Activated naive CD8-positive, alpha-beta T cell treated with anti-CD3 and anti-CD28 coated beads, Interleukin-2, amount 50 U/mL, for 24 hours (primary cell): ENCODE measurements at regions not wholly inside any gene's neighbourhood (a gene's known extent, or its start where the extent isn't known, plus 50 kb on each side); places are given as distances from the start of the nearest gene placed in this dataset.
"Not testable (repeated sequence)": the region's sequence is repeated elsewhere in the genome, so short reads cannot be mapped to it uniquely, and the experiment has no call there.

ENCODE experiments used
- ATAC-seq: fragments of 150-1000 bp; cut with Tn5 transposase; one replicate; pipeline ENCODE4 v1.10.0; 2021
- DNase-seq: peaks from one replicate; pipeline ENCODE4 v3.0.0; 2021
- H3K27ac Mint-ChIP-seq: one replicate; pipeline ENCODE4 v1.8.0; 2021; ENCODE audit warnings: mild to moderate bottlenecking, mixed read lengths
- H3K27me3 Mint-ChIP-seq: one replicate; pipeline ENCODE4 v1.8.0; 2021; ENCODE audit warnings: mixed read lengths
- H3K36me3 Mint-ChIP-seq: one replicate; pipeline ENCODE4 v1.8.0; 2021; ENCODE audit warnings: low read depth, mixed read lengths
- H3K4me1 Mint-ChIP-seq: one replicate; pipeline ENCODE4 v1.8.0; 2021; ENCODE audit warnings: mixed read lengths
- H3K4me3 Mint-ChIP-seq: one replicate; pipeline ENCODE4 v1.8.0; 2021; ENCODE audit warnings: mild to moderate bottlenecking, moderate library complexity, mixed read lengths
- H3K9me3 Mint-ChIP-seq: one replicate; pipeline ENCODE4 v1.8.0; 2021; ENCODE audit warnings: mixed read lengths

GRCh38 chr6:68237205-68237604, 397.9 kb upstream of the ADGRB3 start:
- Mint-ChIP-seq H3K27ac (no peak overlapping the region), H3K27me3 (no peaks in the 10 kb centered on the region), H3K4me1 (no peaks in the 10 kb centered on the region), H3K9me3 (peaks cover 4% of the 10 kb centered on the region), H3K36me3 (no peaks in the 10 kb centered on the region), H3K4me3 (no peak overlapping the region)
- ATAC-seq (no peak), DNase-seq (no peak)

DNA sequence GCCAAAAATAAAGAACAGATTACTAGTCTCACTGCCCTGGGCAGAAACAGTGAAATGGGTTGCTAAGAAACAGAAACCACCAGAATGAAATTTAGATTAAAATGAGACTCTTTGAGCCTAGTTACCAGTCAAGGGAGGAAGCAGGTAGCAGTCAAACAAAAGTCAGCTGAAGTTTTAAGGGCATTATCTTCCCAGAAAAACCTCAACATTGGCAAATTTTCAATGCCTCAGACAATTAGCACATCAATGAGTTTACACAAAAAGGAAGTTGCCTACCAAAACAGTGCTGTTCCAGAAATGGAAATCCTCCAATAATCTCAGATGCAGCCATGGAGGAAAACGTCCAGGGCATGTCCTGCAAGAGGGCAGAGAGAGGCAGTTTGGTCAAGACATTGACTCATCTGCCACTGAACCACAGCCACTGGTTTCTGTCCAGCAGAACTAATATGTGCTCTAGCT, 399.7 kb upstream of the ADGRB3 start:
- Mint-ChIP-seq H3K27me3 (no peaks in the 10 kb centered on the region), H3K4me1 (no peaks in the 10 kb centered on the region)

GRCh38 chr6:68233623-68234022, 401.5 kb upstream of the ADGRB3 start:
- no peak for ATAC-seq
- Mint-ChIP-seq H3K4me1 (no peaks in the 10 kb centered on the region), H3K4me3 (no peak overlapping the region), H3K27ac (no peak overlapping the region), H3K9me3 (peaks cover 4% of the 10 kb centered on the region), H3K36me3 (no peaks in the 10 kb centered on the region), H3K27me3 (no peaks in the 10 kb centered on the region)
- DNase-seq = no peak

More for the DNA sequence above, 399.7 kb upstream of the ADGRB3 start:
- Mint-ChIP-seq H3K4me3 (no peak overlapping the region), H3K9me3 (peaks cover 4% of the 10 kb centered on the region), H3K36me3 (no peaks in the 10 kb centered on the region), H3K27ac (no peak overlapping the region)
- DNase-seq (no peak), ATAC-seq (no peak)

DNA sequence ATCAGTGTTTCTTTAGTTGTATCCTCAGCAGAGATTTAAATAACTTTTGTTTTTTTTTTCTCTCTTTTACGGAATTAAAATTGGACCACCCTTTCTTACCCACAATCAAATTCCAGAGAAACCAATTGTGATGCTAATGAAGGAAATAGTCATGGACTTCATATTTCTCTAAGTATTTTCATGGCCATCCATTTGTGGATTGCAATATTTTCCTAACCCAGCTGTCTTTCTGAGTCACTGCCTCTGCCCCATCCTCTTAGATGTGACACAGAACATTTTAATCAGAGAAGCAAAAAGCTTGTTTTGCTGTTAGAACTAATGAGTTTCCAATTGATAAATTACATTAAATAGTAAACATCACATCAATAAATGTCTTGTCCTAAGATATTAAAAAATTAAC, 405.5 kb upstream of the ADGRB3 start:
- no peaks in the 10 kb centered on the region for H3K27me3 Mint-ChIP-seq

GRCh38 chr6:68226460-68226859, 408.6 kb upstream of the ADGRB3 start:
- H3K4me1 Mint-ChIP-seq = no peaks in the 10 kb centered on the region
- no peak for DNase-seq
- H3K4me3 Mint-ChIP-seq = no peak overlapping the region
- no peaks in the 10 kb centered on the region for H3K36me3 Mint-ChIP-seq
- H3K27me3 Mint-ChIP-seq = no peaks in the 10 kb centered on the region
- no peak for ATAC-seq
- no peaks in the 10 kb centered on the region for H3K9me3 Mint-ChIP-seq
- H3K27ac Mint-ChIP-seq = no peak overlapping the region

More for the DNA sequence above, 405.5 kb upstream of the ADGRB3 start:
- no peak for DNase-seq
- no peak overlapping the region for H3K4me3 Mint-ChIP-seq
- H3K27ac Mint-ChIP-seq = no peak overlapping the region
- no peaks in the 10 kb centered on the region for H3K4me1 Mint-ChIP-seq
- H3K36me3 Mint-ChIP-seq = no peaks in the 10 kb centered on the region
- ATAC-seq = no peak
- H3K9me3 Mint-ChIP-seq = peaks cover 4% of the 10 kb centered on the region

DNA sequence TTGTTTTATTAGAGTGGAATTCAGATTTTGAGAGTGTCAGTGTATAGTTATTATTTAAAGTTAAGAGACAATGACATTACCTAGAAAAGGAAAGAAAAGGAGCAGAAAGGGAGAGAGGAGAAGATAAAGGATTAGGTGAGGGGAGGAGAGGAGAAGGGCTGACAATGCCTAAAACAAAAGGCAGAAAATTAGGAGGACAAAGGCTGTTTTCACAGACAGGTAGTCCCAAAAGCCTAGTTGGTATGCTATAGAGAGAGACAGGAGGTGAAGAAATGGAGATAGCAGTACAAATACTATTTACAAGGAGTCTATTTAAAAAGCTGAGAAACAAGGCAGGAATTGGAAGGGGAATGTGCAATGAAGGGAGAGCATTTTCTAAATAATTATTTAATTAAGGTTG, 409.4 kb upstream of the ADGRB3 start:
- Mint-ChIP-seq H3K36me3 (no peaks in the 10 kb centered on the region), H3K4me1 (no peaks in the 10 kb centered on the region), H3K4me3 (no peak overlapping the region), H3K27me3 (no peaks in the 10 kb centered on the region), H3K9me3 (no peaks in the 10 kb centered on the region), H3K27ac (no peak overlapping the region)
- ATAC-seq = no peak
- DNase-seq = no peak

DNA sequence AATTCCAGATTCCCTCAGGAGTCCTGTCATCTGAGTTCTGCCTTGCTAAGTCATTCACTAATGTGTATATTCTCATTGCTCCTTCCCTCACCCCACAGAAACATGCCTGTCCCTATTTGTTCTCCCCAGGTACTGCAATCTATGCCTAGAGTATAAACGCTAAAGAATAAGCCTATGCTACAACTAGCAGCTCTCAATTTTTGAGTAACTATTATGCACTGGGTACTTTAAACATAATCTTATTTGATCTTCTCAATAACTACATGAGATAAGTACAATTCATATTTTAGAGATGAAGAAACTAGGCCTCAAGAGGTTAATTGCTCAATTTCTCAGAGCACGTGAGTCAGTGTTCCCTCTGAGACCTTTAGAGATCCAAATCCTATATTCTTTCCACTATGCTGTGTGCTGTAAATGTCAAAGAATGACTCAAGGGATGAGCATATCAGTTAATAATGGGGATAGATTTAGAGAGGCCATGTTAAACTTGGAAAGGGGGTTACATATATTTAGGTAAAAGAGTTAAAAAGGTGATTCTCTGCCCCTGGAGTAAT, 423.8 kb upstream of the ADGRB3 start:
- H3K27ac Mint-ChIP-seq = no peak overlapping the region
- H3K9me3 Mint-ChIP-seq = peaks cover 27% of the 10 kb centered on the region
- no peak overlapping the region for H3K4me3 Mint-ChIP-seq
- H3K27me3 Mint-ChIP-seq = no peaks in the 10 kb centered on the region
- DNase-seq = no peak
- H3K4me1 Mint-ChIP-seq = no peaks in the 10 kb centered on the region
- no peak for ATAC-seq
- no peaks in the 10 kb centered on the region for H3K36me3 Mint-ChIP-seq

DNA sequence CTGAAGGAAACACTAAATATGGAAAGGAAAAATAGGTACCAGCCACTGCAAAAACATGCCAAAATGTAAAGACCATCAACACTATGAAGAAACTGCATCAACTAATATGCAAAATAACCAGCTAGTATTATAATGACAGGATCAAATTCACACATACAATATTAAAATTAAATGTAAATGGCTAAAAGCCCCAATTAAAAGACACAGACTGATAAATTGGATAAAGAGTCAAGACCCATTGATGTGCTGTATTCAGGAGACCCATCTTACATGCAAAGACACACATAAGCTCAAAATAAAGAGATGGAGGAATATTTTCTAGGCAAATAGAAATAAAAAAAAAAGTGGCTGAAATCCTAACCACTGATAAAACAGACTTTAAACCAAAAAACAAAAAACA, 427.5 kb upstream of the ADGRB3 start:
- H3K9me3 Mint-ChIP-seq = peaks cover 20% of the 10 kb centered on the region
- DNase-seq, H3K4me1 Mint-ChIP-seq, H3K4me3 Mint-ChIP-seq, H3K27me3 Mint-ChIP-seq, H3K36me3 Mint-ChIP-seq, H3K27ac Mint-ChIP-seq, ATAC-seq: not testable (repeated sequence)

DNA sequence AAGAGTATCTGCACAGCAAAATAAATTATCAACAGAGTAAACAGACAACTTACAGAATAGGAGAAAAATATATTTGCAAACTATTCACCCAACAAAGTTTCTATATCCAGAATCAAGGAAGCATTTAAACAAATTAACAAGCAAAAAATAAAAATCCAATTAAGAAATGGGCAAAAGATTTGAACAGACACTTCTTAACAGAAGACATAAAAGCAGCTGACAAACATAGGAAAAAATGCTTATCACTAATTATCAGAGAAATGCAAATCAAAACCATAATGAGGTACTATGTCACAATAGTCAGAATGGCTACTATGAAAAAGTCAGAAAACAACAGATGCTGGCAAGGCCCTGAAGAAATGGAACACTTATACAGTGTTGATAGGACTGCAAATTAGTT, 434.2 kb upstream of the ADGRB3 start:
- H3K4me3 Mint-ChIP-seq = no peak overlapping the region
- H3K4me1 Mint-ChIP-seq = no peaks in the 10 kb centered on the region
- H3K27ac Mint-ChIP-seq = no peak overlapping the region
- no peaks in the 10 kb centered on the region for H3K27me3 Mint-ChIP-seq
- peaks cover 7% of the 10 kb centered on the region for H3K9me3 Mint-ChIP-seq
- ATAC-seq (no peak), DNase-seq (no peak)
- H3K36me3 Mint-ChIP-seq = no peaks in the 10 kb centered on the region

- no peak overlapping the region for H3K4me3 Mint-ChIP-seq
- no peaks in the 10 kb centered on the region for H3K4me1 Mint-ChIP-seq
- H3K36me3 Mint-ChIP-seq = no peaks in the 10 kb centered on the region
- DNase-seq = no peak
- no peak overlapping the region for H3K27ac Mint-ChIP-seq
- no peak for ATAC-seq
- H3K9me3 Mint-ChIP-seq = peaks cover 7% of the 10 kb centered on the region
- no peaks in the 10 kb centered on the region for H3K27me3 Mint-ChIP-seq
Observed at GRCh38 chr6:68197356-68197755, 437.7 kb upstream of the ADGRB3 start.

- H3K4me3 Mint-ChIP-seq = no peak overlapping the region
- H3K27me3 Mint-ChIP-seq = no peaks in the 10 kb centered on the region
- ATAC-seq (no peak), DNase-seq (no peak)
- H3K36me3 Mint-ChIP-seq = no peaks in the 10 kb centered on the region
- no peak overlapping the region for H3K27ac Mint-ChIP-seq
- peaks cover 7% of the 10 kb centered on the region for H3K9me3 Mint-ChIP-seq
- H3K4me1 Mint-ChIP-seq = no peaks in the 10 kb centered on the region
Observed at GRCh38 chr6:68196645-68197044, 438.4 kb upstream of the ADGRB3 start.

DNA sequence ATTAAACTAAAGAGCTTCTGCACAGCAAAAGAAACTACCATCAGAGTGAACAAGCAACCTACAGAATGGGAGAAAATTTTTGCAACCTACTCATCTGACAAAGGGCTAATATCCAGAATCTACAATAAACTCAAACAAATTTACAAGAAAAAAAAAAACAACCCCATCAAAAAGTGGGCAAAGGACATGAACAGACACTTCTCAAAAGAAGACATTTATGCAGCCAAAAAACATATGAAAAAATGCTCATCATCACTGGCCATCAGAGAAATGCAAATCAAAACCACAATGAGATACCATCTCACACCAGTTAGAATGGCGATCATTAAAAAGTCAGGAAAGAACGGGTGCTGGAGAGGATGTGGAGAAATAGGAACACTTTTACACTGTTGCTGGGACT, 439.3 kb upstream of the ADGRB3 start:
- not testable (repeated sequence) for H3K4me3 Mint-ChIP-seq, H3K27me3 Mint-ChIP-seq, H3K27ac Mint-ChIP-seq, H3K36me3 Mint-ChIP-seq, ATAC-seq, H3K9me3 Mint-ChIP-seq, H3K4me1 Mint-ChIP-seq, DNase-seq

DNA sequence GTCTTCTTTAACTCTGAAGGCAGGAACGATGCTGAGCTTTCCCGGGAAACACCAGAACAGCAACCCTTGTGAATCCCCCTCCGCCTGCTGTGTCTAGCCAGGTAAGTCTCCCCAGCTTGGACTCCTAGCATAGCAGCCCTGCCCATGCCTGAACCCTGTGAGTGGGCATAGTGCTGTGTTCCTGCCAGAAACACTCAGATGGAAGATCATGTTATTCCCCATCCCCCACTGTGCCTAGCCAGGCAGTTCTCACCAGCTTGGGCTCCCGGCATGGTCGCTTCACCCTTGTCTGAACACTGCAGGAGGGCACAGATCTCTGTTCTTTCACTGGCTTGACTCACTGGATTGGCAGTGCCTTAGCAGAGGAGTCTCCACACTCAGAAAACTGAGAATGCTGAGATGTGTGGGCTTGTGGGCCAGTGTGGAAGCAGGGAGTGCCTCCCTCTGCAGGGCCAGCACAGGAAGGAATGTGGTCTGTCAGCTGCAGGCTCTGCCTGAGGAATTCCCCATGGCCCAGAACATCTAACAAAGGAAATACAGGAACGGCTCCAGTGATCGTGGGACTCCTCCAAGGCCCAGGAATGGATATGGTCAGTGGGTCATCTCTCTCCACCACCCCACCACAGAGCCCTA, 440.1 kb upstream of the ADGRB3 start:
- H3K9me3 Mint-ChIP-seq = peaks cover 7% of the 10 kb centered on the region
- H3K27ac Mint-ChIP-seq = no peak overlapping the region
- H3K4me1 Mint-ChIP-seq = no peaks in the 10 kb centered on the region
- H3K27me3 Mint-ChIP-seq = no peaks in the 10 kb centered on the region
- DNase-seq (no peak), ATAC-seq (no peak)
- H3K4me3 Mint-ChIP-seq = no peak overlapping the region
- no peaks in the 10 kb centered on the region for H3K36me3 Mint-ChIP-seq

DNA sequence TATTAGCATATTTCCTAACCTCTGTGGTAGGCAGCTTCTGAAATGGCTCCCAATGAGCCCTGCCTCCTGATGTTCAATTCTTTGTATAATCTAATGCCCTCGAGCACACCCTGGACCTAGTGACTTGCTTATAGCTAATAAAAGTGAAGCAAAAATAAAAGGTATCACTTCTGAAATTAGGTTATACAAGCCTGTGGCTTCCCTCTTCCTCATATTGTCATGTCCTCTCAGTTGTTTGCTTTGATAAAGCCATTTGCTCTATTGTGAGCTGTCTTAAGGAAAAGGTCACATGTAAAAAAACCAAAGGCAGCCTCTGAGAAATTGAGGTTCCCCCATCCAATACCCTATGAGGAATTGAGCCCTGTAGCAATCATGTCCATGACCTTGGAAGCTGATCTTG, 442.1 kb upstream of the ADGRB3 start:
- H3K27me3 Mint-ChIP-seq = no peaks in the 10 kb centered on the region
- no peaks in the 10 kb centered on the region for H3K4me1 Mint-ChIP-seq
- no peak for ATAC-seq
- H3K4me3 Mint-ChIP-seq = no peak overlapping the region
- H3K27ac Mint-ChIP-seq = no peak overlapping the region
- no peaks in the 10 kb centered on the region for H3K36me3 Mint-ChIP-seq
- DNase-seq = no peak
- peaks cover 7% of the 10 kb centered on the region for H3K9me3 Mint-ChIP-seq

DNA sequence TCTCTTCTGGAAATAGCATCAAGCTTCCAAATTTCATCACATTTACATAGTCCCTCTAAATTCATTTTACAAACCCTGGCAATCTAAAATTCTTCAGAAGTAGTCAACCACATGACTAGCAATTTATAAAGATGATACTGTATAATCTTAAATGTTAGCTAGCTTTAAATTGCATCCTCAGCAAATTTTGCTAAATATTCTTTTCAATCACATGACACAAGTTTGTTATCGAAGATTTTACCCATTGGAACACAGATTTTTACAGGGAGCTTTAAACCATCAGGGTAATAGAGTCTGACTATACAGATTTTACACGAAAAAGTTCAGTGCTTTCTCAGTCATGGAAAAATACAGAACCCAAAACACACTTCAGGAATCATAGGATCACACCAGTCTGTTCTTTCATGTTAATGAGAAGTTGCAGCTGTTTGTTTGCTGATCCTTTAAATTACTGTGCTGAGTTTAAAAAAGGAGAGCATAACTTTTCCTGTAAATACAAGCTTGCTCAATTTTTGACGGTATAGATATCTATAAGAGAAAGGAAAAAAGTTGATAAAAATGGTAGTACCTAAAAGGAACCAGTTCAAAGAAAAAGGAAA, 445.8 kb upstream of the ADGRB3 start:
- H3K27me3 Mint-ChIP-seq = no peaks in the 10 kb centered on the region
- H3K36me3 Mint-ChIP-seq = no peaks in the 10 kb centered on the region
- H3K27ac Mint-ChIP-seq = no peak overlapping the region
- H3K9me3 Mint-ChIP-seq = no peaks in the 10 kb centered on the region
- H3K4me1 Mint-ChIP-seq = no peaks in the 10 kb centered on the region
- no peak for DNase-seq
- no peak for ATAC-seq
- no peak overlapping the region for H3K4me3 Mint-ChIP-seq
